ENCODE measurements at regions not wholly inside any gene's neighbourhood (a gene's known extent, or its start where the extent isn't known, plus 50 kb on each side); places are given as distances from the start of the nearest gene placed in this dataset.
"Not testable (repeated sequence)": the region's sequence is repeated elsewhere in the genome, so short reads cannot be mapped to it uniquely, and the experiment has no call there.

DNA sequence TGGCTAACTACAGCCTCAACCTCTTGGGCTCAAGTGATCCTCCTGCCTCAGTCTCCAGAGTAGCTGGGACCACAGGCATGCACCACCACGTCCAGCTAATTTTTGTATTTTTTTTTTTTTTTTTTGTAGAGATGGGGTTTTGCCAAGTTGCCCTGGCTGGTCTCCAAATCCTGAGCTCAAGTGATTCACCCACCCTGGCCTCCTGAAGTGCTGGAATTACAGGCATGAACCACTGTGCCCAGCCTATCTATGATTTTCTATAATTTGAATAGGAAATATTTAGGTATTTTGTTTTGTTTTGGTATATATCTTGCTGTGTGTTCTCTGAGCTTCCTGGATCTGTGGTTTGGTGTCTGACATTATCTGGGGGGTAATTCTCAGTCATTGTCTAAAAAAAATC lies 146.3 kb upstream of the OR4E1 start:
- H3K27me3 ChIP-seq (ENCODE audit: control insufficient read depth, insufficient read depth, low read length); H3K9me3 ChIP-seq (ENCODE audit: control insufficient read depth, low read length); H3K36me3 ChIP-seq (ENCODE audit: control insufficient read depth, insufficient read depth, low read length); H3K9ac ChIP-seq (ENCODE audit: low read length); H3K4me3 ChIP-seq (ENCODE audit: low read length); H3K4me1 ChIP-seq (ENCODE audit: control insufficient read depth, insufficient read depth, low read length): not testable (repeated sequence)

DNA sequence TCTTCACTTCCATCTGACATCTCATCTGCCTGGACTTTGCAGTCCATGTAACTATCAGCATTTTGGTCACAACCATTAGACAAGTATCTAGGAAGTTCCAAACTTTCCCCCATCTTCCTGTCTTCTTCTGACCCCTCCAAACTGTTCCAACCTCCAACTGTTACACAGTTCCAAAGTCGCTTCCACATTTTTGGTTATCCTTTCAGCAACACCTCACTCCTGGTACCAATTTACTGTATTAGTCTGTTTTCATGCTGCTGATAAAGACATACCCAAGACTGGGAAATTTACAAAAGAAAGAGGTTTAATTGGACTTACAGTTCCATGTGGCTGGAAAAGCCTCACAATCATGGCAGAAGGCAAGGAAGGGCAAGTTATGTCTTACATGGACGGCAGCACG lies 143.4 kb upstream of the OR4E1 start:
- not testable (repeated sequence) for H3K4me1 ChIP-seq (ENCODE audit: control insufficient read depth, insufficient read depth, low read length); H3K36me3 ChIP-seq (ENCODE audit: control insufficient read depth, insufficient read depth, low read length); H3K4me3 ChIP-seq (ENCODE audit: low read length); H3K27me3 ChIP-seq (ENCODE audit: control insufficient read depth, insufficient read depth, low read length); H3K9me3 ChIP-seq (ENCODE audit: control insufficient read depth, low read length); H3K9ac ChIP-seq (ENCODE audit: low read length)

DNA sequence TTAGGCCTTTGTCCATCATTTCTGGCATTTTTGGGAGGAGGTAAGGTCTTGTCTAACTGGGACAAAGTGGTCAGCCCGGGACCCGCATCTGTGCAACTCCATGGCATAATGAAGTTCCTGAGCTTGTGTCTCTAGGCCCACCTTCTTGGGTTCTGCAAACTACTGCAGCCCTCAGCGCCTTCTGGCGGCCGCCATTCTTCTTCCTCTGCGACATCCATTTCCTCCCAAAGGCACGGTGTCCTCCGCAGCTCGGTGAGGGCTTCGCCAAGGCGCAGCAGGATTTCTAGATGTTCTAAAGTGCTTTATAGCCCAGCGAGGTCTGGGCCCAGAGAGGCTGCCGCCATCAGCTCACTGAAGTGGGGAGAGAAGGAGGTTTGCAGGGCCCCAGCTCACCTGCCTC lies 134.4 kb upstream of the OR4E1 start:
- Histone ChIP-seq H3K36me3 (ENCODE audit: control insufficient read depth, insufficient read depth, low read length) (no peaks in the 10 kb centered on the region), H3K27me3 (ENCODE audit: control insufficient read depth, insufficient read depth, low read length) (no peaks in the 10 kb centered on the region), H3K4me3 (ENCODE audit: low read length) (no peak overlapping the region), H3K4me1 (ENCODE audit: control insufficient read depth, insufficient read depth, low read length) (no peaks in the 10 kb centered on the region), H3K9me3 (ENCODE audit: control insufficient read depth, low read length) (no peaks in the 10 kb centered on the region), H3K9ac (ENCODE audit: low read length) (no peak overlapping the region)

DNA sequence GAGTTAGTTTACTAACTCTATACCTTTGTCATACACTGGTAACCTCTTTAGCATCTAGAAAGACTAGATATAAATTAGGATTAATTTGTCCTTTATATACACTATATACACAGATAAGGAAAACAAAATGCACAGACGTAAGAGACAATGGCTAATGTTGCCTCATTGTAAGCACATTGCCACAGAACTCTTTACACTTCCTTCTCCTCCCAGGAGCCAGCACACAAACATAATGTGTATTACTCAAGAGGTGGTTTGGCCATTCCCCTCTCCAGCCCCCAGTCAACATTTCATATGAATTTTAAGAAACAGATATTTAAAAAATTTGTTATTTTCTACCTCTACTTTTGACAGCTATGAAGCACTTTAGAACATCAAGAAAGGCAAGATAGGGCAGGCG lies 131.4 kb upstream of the OR4E1 start:
- Histone ChIP-seq H3K9ac (ENCODE audit: low read length) (no peak overlapping the region), H3K4me1 (ENCODE audit: control insufficient read depth, insufficient read depth, low read length) (no peaks in the 10 kb centered on the region), H3K36me3 (ENCODE audit: control insufficient read depth, insufficient read depth, low read length) (no peaks in the 10 kb centered on the region), H3K4me3 (ENCODE audit: low read length) (no peak overlapping the region), H3K9me3 (ENCODE audit: control insufficient read depth, low read length) (no peaks in the 10 kb centered on the region), H3K27me3 (ENCODE audit: control insufficient read depth, insufficient read depth, low read length) (no peaks in the 10 kb centered on the region)

DNA sequence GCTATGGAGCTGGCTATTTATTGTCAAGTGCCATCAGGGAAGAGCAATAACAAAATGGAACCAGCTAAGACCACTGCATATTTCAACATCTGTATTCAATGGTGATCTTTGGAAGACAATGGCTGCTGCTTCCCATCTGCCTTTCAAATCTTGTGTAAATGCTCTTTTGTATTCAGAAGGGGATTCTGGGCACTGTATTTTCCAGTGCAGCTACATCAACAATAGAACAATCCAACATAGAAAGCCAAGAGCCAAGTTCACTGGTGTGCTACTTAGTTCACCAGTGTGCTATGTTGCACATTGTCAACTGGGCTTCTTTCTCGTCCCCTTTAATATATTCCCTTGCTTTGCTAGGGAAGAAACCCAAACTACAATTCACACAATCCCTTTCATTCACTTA lies 128.8 kb upstream of the OR4E1 start:
- no peak overlapping the region for H3K9ac ChIP-seq (ENCODE audit: low read length)

DNA sequence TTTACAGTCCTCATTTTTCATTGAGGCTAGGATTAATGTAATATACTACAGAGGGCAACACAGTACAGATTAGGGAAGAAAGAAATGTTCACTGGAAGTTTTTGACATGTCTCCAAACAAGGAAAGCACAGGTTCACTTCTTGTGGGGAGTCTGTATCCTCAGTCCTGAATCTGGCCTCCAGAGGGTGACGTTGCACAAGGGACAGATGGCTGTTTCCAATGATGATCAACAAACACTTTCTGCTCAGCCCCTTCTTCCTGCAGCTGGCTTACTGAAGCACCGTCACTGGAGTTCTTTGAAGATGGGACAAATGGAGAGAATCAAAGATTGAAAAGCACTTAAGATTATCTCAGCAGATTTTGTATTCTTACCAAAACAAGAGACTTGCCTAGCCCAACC lies 123.3 kb upstream of the OR4E1 start:
- no peaks in the 10 kb centered on the region for H3K36me3 ChIP-seq (ENCODE audit: control insufficient read depth, insufficient read depth, low read length)
- no peak overlapping the region for H3K4me3 ChIP-seq (ENCODE audit: low read length)
- no peaks in the 10 kb centered on the region for H3K9me3 ChIP-seq (ENCODE audit: control insufficient read depth, low read length)
- no peaks in the 10 kb centered on the region for H3K4me1 ChIP-seq (ENCODE audit: control insufficient read depth, insufficient read depth, low read length)
- no peak overlapping the region for H3K9ac ChIP-seq (ENCODE audit: low read length)
- no peaks in the 10 kb centered on the region for H3K27me3 ChIP-seq (ENCODE audit: control insufficient read depth, insufficient read depth, low read length)

More for the DNA sequence above, 128.8 kb upstream of the OR4E1 start:
- Histone ChIP-seq H3K36me3 (ENCODE audit: control insufficient read depth, insufficient read depth, low read length) (no peaks in the 10 kb centered on the region), H3K4me1 (ENCODE audit: control insufficient read depth, insufficient read depth, low read length) (no peaks in the 10 kb centered on the region), H3K9me3 (ENCODE audit: control insufficient read depth, low read length) (no peaks in the 10 kb centered on the region), H3K27me3 (ENCODE audit: control insufficient read depth, insufficient read depth, low read length) (no peaks in the 10 kb centered on the region), H3K4me3 (ENCODE audit: low read length) (no peak overlapping the region)

DNA sequence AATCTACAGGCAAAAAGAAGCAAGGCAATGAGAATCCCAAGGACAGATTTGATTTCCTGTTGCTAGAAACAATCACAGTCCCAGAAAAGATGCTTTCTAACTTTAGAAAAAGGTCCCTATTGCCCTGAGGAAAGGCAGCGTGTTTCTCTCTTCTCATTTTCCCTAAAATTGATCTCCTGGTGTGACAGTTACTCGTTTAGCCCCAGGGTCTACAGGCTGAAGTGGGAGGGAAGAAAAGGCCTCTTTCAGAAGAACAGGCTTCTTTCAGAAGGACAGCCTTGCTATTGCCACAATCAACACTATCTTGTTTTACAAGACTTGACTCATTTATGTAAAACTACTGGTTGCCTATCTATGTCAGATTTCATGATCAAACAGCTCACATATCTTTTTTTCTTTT lies 121.8 kb upstream of the OR4E1 start:
- Histone ChIP-seq H3K36me3 (ENCODE audit: control insufficient read depth, insufficient read depth, low read length) (no peaks in the 10 kb centered on the region), H3K27me3 (ENCODE audit: control insufficient read depth, insufficient read depth, low read length) (no peaks in the 10 kb centered on the region), H3K4me3 (ENCODE audit: low read length) (no peak overlapping the region), H3K4me1 (ENCODE audit: control insufficient read depth, insufficient read depth, low read length) (no peaks in the 10 kb centered on the region), H3K9me3 (ENCODE audit: control insufficient read depth, low read length) (no peaks in the 10 kb centered on the region), H3K9ac (ENCODE audit: low read length) (no peak overlapping the region)

DNA sequence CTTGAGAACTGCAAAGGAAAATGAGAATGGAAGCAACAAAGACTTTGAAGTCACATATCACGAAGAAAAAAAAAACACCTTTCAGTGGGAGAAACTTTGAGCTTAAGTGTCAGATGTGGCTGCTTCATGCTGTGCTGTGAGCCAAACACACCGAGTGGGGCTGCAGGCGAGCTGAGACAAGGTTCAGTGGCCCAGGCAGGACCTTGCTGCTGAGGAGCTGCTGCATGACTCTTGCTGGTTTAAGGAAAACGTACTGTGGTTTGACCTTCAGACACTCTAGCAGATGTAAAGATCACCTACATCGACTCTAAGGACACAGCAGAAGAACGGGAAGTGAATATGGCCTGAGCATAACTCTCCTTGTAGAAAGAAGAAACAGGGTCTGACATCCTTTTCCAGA lies 118.1 kb upstream of the OR4E1 start:
- Histone ChIP-seq H3K4me3 (ENCODE audit: low read length) (no peak overlapping the region), H3K9me3 (ENCODE audit: control insufficient read depth, low read length) (no peaks in the 10 kb centered on the region), H3K36me3 (ENCODE audit: control insufficient read depth, insufficient read depth, low read length) (no peaks in the 10 kb centered on the region), H3K9ac (ENCODE audit: low read length) (no peak overlapping the region), H3K27me3 (ENCODE audit: control insufficient read depth, insufficient read depth, low read length) (no peaks in the 10 kb centered on the region), H3K4me1 (ENCODE audit: control insufficient read depth, insufficient read depth, low read length) (no peaks in the 10 kb centered on the region)

DNA sequence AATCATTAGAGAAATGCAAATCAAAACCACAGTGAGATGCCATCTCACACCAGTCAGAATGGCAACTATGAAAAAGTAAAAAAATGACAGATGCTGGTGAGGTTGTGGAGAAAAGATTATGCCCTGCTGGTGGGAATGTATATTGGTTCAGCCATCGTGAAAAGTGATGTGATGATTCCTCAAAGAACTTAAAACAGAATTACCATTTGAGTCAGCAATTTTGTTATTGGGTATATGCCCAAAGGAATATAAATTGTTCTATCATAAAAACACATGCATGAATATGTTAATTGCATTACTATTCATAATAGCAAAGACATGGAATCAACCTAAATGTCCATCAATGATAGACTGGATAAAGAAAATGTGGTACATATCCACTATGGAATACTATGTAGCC lies 115.1 kb upstream of the OR4E1 start:
- H3K9me3 ChIP-seq (ENCODE audit: control insufficient read depth, low read length); H3K27me3 ChIP-seq (ENCODE audit: control insufficient read depth, insufficient read depth, low read length); H3K4me3 ChIP-seq (ENCODE audit: low read length); H3K4me1 ChIP-seq (ENCODE audit: control insufficient read depth, insufficient read depth, low read length); H3K9ac ChIP-seq (ENCODE audit: low read length); H3K36me3 ChIP-seq (ENCODE audit: control insufficient read depth, insufficient read depth, low read length): not testable (repeated sequence)

DNA sequence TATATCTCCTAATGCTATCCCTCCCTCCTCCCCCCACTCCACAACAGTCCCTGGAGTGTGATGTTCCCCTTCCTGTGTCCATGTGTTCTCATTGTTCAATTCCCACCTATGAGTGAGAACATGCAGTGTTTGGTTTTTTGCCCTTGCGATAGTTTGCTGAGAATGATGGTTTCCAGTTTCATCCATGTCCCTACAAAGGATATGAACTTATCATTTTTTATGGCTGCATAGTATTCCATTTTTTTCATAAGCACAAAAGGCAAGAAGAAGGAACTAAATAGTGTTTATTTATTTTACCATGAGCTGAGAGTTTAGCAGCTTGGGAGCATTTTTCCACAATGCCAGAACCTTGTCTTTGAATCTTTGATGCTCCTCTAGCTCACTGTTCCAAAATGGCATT lies 113.6 kb upstream of the OR4E1 start:
- not testable (repeated sequence) for H3K9ac ChIP-seq (ENCODE audit: low read length); H3K9me3 ChIP-seq (ENCODE audit: control insufficient read depth, low read length); H3K36me3 ChIP-seq (ENCODE audit: control insufficient read depth, insufficient read depth, low read length); H3K4me3 ChIP-seq (ENCODE audit: low read length); H3K4me1 ChIP-seq (ENCODE audit: control insufficient read depth, insufficient read depth, low read length); H3K27me3 ChIP-seq (ENCODE audit: control insufficient read depth, insufficient read depth, low read length)

DNA sequence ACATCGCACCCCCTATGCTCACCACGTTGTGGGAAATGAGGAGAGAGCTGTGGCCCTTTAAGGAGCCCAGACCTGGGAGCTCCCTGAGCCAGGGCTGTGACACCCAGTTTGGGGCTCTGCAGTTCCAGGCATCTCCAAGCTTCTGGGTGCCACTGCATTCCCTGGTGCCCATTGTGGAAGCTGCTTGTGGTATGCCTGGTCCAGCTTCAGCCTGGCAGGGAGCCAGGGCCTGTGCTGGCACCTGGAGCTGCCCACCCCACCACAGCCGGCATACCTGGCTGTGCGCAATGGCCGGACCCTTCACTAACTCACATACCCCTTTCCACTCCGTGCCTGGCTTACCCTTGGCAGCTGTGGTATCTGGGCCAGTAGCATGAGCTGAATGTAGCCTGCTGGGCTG lies 107.9 kb upstream of the OR4E1 start:
- H3K9ac ChIP-seq (ENCODE audit: low read length), result no peak overlapping the region
- H3K9me3 ChIP-seq (ENCODE audit: control insufficient read depth, low read length), result no peaks in the 10 kb centered on the region
- no peaks in the 10 kb centered on the region for H3K27me3 ChIP-seq (ENCODE audit: control insufficient read depth, insufficient read depth, low read length)
- no peak overlapping the region for H3K4me3 ChIP-seq (ENCODE audit: low read length)
- no peaks in the 10 kb centered on the region for H3K4me1 ChIP-seq (ENCODE audit: control insufficient read depth, insufficient read depth, low read length)
- no peaks in the 10 kb centered on the region for H3K36me3 ChIP-seq (ENCODE audit: control insufficient read depth, insufficient read depth, low read length)

DNA sequence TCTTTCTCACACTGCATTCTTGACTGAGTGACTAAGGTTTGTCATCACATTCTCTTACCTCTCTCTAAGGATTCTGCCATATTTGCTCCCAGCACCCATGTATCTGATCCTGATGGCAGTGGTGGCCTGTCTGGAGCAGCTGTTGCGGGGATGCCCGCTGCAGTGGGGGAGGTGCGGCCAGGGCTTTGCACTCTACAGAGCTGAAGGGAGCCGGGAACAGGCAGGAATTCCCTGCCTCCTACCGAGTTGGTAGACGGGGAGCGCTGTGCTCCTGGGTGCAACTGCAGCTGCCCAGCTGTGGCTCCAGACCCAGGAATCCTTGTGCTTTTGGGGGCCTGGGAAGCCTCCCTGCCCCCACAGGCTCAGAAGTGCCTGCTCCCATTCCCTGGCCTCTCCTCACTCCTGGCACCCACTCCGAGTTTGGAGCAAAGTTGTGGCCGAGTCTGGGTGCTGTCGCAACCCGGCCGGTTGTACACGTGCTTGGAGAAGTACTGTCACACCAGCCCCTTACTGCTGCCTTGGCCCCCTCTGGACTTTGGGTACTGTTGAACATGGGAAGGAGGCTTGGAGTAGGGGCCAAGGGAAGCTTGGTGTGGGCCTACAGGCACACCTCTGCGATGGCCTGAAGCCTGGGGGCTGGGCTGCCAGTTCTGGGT lies 106.9 kb upstream of the OR4E1 start:
- no peaks in the 10 kb centered on the region for H3K36me3 ChIP-seq (ENCODE audit: control insufficient read depth, insufficient read depth, low read length)
- no peak overlapping the region for H3K4me3 ChIP-seq (ENCODE audit: low read length)
- H3K9me3 ChIP-seq (ENCODE audit: control insufficient read depth, low read length), result no peaks in the 10 kb centered on the region

DNA sequence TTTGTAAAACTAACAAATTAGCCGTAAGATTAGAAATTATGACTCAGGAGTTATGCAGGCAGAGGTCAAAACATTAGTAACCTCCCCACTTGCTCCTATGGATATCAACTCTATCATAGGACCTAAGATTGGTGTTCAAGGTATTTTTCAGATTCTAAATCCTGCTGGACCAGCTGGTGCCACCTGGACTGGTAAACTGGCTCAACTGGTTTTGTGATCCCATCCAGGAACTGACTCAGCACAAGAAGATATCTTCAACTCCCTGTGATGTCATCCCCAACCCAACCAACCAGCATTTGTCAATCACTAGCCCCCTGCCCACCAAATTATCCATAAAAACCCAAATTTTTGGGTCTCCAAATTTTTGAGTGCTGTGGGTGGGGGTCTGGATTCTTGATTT lies 98.1 kb upstream of the OR4E1 start:
- Histone ChIP-seq H3K4me3 (ENCODE audit: low read length) (no peak overlapping the region), H3K9ac (ENCODE audit: low read length) (no peak overlapping the region), H3K27me3 (ENCODE audit: control insufficient read depth, insufficient read depth, low read length) (no peaks in the 10 kb centered on the region)

More for the DNA sequence above, 106.9 kb upstream of the OR4E1 start:
- Histone ChIP-seq H3K9ac (ENCODE audit: low read length) (no peak overlapping the region), H3K27me3 (ENCODE audit: control insufficient read depth, insufficient read depth, low read length) (no peaks in the 10 kb centered on the region), H3K4me1 (ENCODE audit: control insufficient read depth, insufficient read depth, low read length) (no peaks in the 10 kb centered on the region)

More for the DNA sequence above, 98.1 kb upstream of the OR4E1 start:
- Histone ChIP-seq H3K4me1 (ENCODE audit: control insufficient read depth, insufficient read depth, low read length) (no peaks in the 10 kb centered on the region), H3K9me3 (ENCODE audit: control insufficient read depth, low read length) (no peaks in the 10 kb centered on the region), H3K36me3 (ENCODE audit: control insufficient read depth, insufficient read depth, low read length) (no peaks in the 10 kb centered on the region)

Data from mucosa of stomach (tissue), 1 donor.